ENCODE measurements at regions not wholly inside any gene's neighbourhood (a gene's known extent, or its start where the extent isn't known, plus 50 kb on each side); places are given as distances from the start of the nearest gene placed in this dataset.

GRCh38 chr11:70868341-70868885, 384.0 kb downstream of the SHANK2 start:
- no peaks in the 10 kb centered on the region for H3K9me3 ChIP-seq
- H3K27me3 ChIP-seq, result peaks cover 18% of the 10 kb centered on the region
- H3K4me3 ChIP-seq (ENCODE audit: low read depth, low read length), result no peak overlapping the region
- TF ChIP-seq CTCF (IDR thresholded peaks at IDR 0.05; ENCODE audit: low read depth, low read length), result no peak
- H3K4me1 ChIP-seq, result no peaks in the 10 kb centered on the region
- DNase-seq, result no peak
- no peaks in the 10 kb centered on the region for H3K36me3 ChIP-seq

- TF ChIP-seq CTCF (IDR thresholded peaks at IDR 0.05; ENCODE audit: low read depth, low read length), result no peak
- Histone ChIP-seq H3K4me3 (ENCODE audit: low read depth, low read length) (no peak overlapping the region), H3K27me3 (peaks cover 18% of the 10 kb centered on the region), H3K9me3 (no peaks in the 10 kb centered on the region), H3K36me3 (no peaks in the 10 kb centered on the region), H3K4me1 (no peaks in the 10 kb centered on the region)
- no peak for DNase-seq
Measured at GRCh38 chr11:70869054-70869453, 383.3 kb downstream of the SHANK2 start.

- H3K9me3 ChIP-seq, result no peaks in the 10 kb centered on the region
- H3K4me3 ChIP-seq (ENCODE audit: low read depth, low read length), result no peak overlapping the region
- H3K4me1 ChIP-seq, result no peaks in the 10 kb centered on the region
- H3K27me3 ChIP-seq, result peaks cover 18% of the 10 kb centered on the region
- DNase-seq, result no peak
- H3K36me3 ChIP-seq, result no peaks in the 10 kb centered on the region
- no peak for TF ChIP-seq CTCF (IDR thresholded peaks at IDR 0.05; ENCODE audit: low read depth, low read length)
Measured at GRCh38 chr11:70871881-70872280, 380.5 kb downstream of the SHANK2 start.

GRCh38 chr11:70872299-70872698, 380.1 kb downstream of the SHANK2 start:
- H3K4me1 ChIP-seq, result no peaks in the 10 kb centered on the region
- H3K36me3 ChIP-seq, result no peaks in the 10 kb centered on the region
- no peaks in the 10 kb centered on the region for H3K9me3 ChIP-seq
- no peak for TF ChIP-seq CTCF (IDR thresholded peaks at IDR 0.05; ENCODE audit: low read depth, low read length)
- H3K27me3 ChIP-seq, result peaks cover 18% of the 10 kb centered on the region
- H3K4me3 ChIP-seq (ENCODE audit: low read depth, low read length), result no peak overlapping the region
- no peak for DNase-seq

DNA sequence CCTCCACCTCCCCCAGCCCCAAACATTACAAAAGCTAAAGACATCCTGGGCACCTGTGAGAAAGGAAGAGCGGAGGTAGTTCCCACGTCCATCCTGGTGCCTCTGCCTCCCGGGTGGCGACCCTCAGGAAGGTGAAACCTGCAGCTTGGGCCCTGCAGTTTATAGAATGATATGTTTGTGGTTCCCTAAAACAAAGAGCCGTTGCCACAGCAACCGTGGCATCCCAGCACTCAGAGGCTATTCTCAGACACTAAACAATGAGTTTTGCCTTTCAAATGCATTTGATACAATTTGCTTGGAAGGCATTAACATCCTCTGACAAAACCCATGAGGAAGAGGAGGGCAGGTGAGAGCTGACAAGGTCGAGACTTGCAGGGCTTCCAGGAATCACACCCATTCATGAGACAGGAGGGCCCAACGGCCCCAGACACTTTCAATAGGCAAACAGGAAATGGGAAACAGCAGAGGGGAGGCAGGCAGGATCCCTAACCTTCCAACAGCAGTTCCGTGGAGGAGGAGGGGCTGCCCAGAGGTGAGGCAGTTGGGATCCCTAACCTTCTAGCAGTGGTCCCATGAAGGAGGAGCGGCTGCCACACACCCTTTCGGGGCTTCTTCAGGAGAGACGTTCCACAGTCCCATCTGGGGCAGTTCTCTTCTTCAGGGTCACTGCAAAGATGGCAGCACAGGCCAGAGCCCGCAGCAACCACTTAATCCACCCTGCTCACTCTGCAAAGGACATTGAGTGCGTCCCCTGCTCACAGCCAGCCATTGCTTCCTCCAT, 379.2 kb downstream of the SHANK2 start:
- no peaks in the 10 kb centered on the region for H3K36me3 ChIP-seq
- TF ChIP-seq CTCF (IDR thresholded peaks at IDR 0.05; ENCODE audit: low read depth, low read length), result no peak
- no peaks in the 10 kb centered on the region for H3K4me1 ChIP-seq
- H3K9me3 ChIP-seq, result no peaks in the 10 kb centered on the region
- no peak overlapping the region for H3K4me3 ChIP-seq (ENCODE audit: low read depth, low read length)
- DNase-seq, result no peak
- peaks cover 18% of the 10 kb centered on the region for H3K27me3 ChIP-seq

- Histone ChIP-seq H3K9me3 (no peaks in the 10 kb centered on the region), H3K36me3 (no peaks in the 10 kb centered on the region), H3K4me3 (ENCODE audit: low read depth, low read length) (no peak overlapping the region), H3K27me3 (peaks cover 11% of the 10 kb centered on the region), H3K4me1 (no peaks in the 10 kb centered on the region)
- DNase-seq, result no peak
- no peak for TF ChIP-seq CTCF (IDR thresholded peaks at IDR 0.05; ENCODE audit: low read depth, low read length)
Measured at GRCh38 chr11:70873736-70874412, 378.5 kb downstream of the SHANK2 start.

All from BE2C (cell line).